Thymus (tissue), 11 donors: ENCODE measurements at regions not wholly inside any gene's neighbourhood (a gene's known extent, or its start where the extent isn't known, plus 50 kb on each side); places are given as distances from the start of the nearest gene placed in this dataset.

Experiments used
- DNase-seq, 9 donors: peaks; one replicate each; pipeline ENCODE4 v3.0.0-alpha.2; 2013; ENCODE audit warnings: low spot score in 9 of 9, low read depth in 6 of 9, missing footprints in 1 of 9
- H3K27ac ChIP-seq, 2 donors: one replicate each; pipeline ENCODE4 v1.5.1; 2013; ENCODE audit warnings: control low read depth in 1 of 2, low read depth in 1 of 2, low read length in 1 of 2, mild to moderate bottlenecking in 1 of 2, moderate library complexity in 1 of 2
- H3K27me3 ChIP-seq, 2 donors: one replicate each; pipeline ENCODE4 v1.5.1; 2013; ENCODE audit warnings: low read length in 1 of 2; ENCODE audit not compliant: control insufficient read depth in 2 of 2, insufficient read depth in 1 of 2
- H3K36me3 ChIP-seq, 2 donors: one replicate each; pipeline ENCODE4 v1.5.1; 2013; ENCODE audit warnings: low read length in 1 of 2, mild to moderate bottlenecking in 1 of 2, moderate library complexity in 1 of 2; ENCODE audit not compliant: control insufficient read depth in 2 of 2, insufficient read depth in 2 of 2
- H3K4me1 ChIP-seq, 2 donors: one replicate each; pipeline ENCODE4 v1.5.1; 2013; ENCODE audit warnings: low read length in 2 of 2; ENCODE audit not compliant: control insufficient read depth in 2 of 2, insufficient read depth in 2 of 2
- H3K4me3 ChIP-seq, 2 donors: one replicate each; pipeline ENCODE4 v1.5.1; 2013; ENCODE audit warnings: low read length in 2 of 2, control low read depth in 1 of 2, mild to moderate bottlenecking in 1 of 2
- H3K9me3 ChIP-seq, 2 donors: one replicate each; pipeline ENCODE4 v1.5.1; 2013; ENCODE audit warnings: low read length in 1 of 2, mild to moderate bottlenecking in 1 of 2; ENCODE audit not compliant: control insufficient read depth in 2 of 2, insufficient read depth in 1 of 2
- WGBS: extraction: QIAGEN DNeasy Blood & Tissue Kit; methylation state at CpG from one replicate; pipeline ENCODE4 v1.1.7; 2013; 5-methylcytosine and 5-hydroxymethylcytosine counted together
- donor health status: healthy.

- Histone ChIP-seq H3K9me3 (no peaks in the 10 kb centered on the region), H3K4me3 (no peak overlapping the region), H3K27me3 (no peaks in the 10 kb centered on the region), H3K27ac (no peak overlapping the region), H3K4me1 (peaks cover 0 to 4% of the 10 kb centered on the region in 2 donors), H3K36me3 (no peaks in the 10 kb centered on the region)
- DNase-seq, result no peak
- 93% methylated on average over 6 of the region's 6 CpGs for WGBS
These were observed 109.8 kb upstream of the MAN1A1 start for GRCh38 chr6:119459207-119459974.

- Histone ChIP-seq H3K4me3 (no peak overlapping the region), H3K4me1 (no peaks in the 10 kb centered on the region), H3K27ac (no peak overlapping the region), H3K9me3 (peaks cover 0 to 6% of the 10 kb centered on the region in 2 donors), H3K36me3 (no peaks in the 10 kb centered on the region), H3K27me3 (no peaks in the 10 kb centered on the region)
- DNase-seq, result no peak
- WGBS, result 65% methylated on average over 2 of the region's 2 CpGs
These were observed 105.2 kb upstream of the MAN1A1 start for GRCh38 chr6:119454714-119455113.

- no peak overlapping the region for H3K27ac ChIP-seq
- H3K36me3 ChIP-seq, result no peaks in the 10 kb centered on the region
- H3K4me3 ChIP-seq, result no peak overlapping the region
- H3K9me3 ChIP-seq, result peaks cover 0 to 6% of the 10 kb centered on the region in 2 donors
- H3K4me1 ChIP-seq, result peaks cover 0 to 2% of the 10 kb centered on the region in 2 donors
- no peaks in the 10 kb centered on the region for H3K27me3 ChIP-seq
- 79% methylated on average over 6 of the region's 6 CpGs for WGBS
- DNase-seq, result no peak
These were observed 104.0 kb upstream of the MAN1A1 start for GRCh38 chr6:119453242-119454200.

GRCh38 chr6:119449331-119450156 lies 100.0 kb upstream of the MAN1A1 start:
- no peaks in the 10 kb centered on the region for H3K36me3 ChIP-seq
- peaks cover 0 to 6% of the 10 kb centered on the region in 2 donors for H3K9me3 ChIP-seq
- WGBS, result 65% methylated on average over 6 of the region's 6 CpGs
- no peaks in the 10 kb centered on the region for H3K27me3 ChIP-seq
- H3K4me3 ChIP-seq, result no peak overlapping the region
- no peak overlapping the region for H3K27ac ChIP-seq
- DNase-seq, result no peak
- peaks cover 0 to 8% of the 10 kb centered on the region in 2 donors for H3K4me1 ChIP-seq

- WGBS, result 96% methylated on average over 3 of the region's 3 CpGs
- Histone ChIP-seq H3K36me3 (no peaks in the 10 kb centered on the region), H3K9me3 (peaks cover 0 to 4% of the 10 kb centered on the region in 2 donors), H3K4me3 (no peak overlapping the region), H3K4me1 (peaks cover 3 to 21% of the 10 kb centered on the region in 2 donors), H3K27me3 (no peaks in the 10 kb centered on the region), H3K27ac (no peak overlapping the region)
- DNase-seq, result no peak
These were observed 98.4 kb upstream of the MAN1A1 start for GRCh38 chr6:119447921-119448320.

- Histone ChIP-seq H3K9me3 (peaks cover 0 to 7% of the 10 kb centered on the region in 2 donors), H3K27ac (no peak overlapping the region), H3K27me3 (no peaks in the 10 kb centered on the region), H3K4me1 (peaks cover 6 to 29% of the 10 kb centered on the region in 2 donors), H3K4me3 (no peak overlapping the region), H3K36me3 (no peaks in the 10 kb centered on the region)
- no peak for DNase-seq
- 94% methylated on average over 2 of the region's 2 CpGs for WGBS
These were observed 97.0 kb upstream of the MAN1A1 start for GRCh38 chr6:119446609-119447008.

GRCh38 chr6:119446115-119446554 lies 96.6 kb upstream of the MAN1A1 start:
- DNase-seq, result no peak
- WGBS, result 99% methylated on average over 1 of the region's 1 CpG
- no peak overlapping the region for H3K27ac ChIP-seq
- H3K9me3 ChIP-seq, result peaks cover 0 to 10% of the 10 kb centered on the region in 2 donors
- no peak overlapping the region for H3K4me3 ChIP-seq
- peaks cover 6 to 29% of the 10 kb centered on the region in 2 donors for H3K4me1 ChIP-seq
- no peaks in the 10 kb centered on the region for H3K27me3 ChIP-seq
- no peaks in the 10 kb centered on the region for H3K36me3 ChIP-seq

GRCh38 chr6:119445666-119446065 lies 96.1 kb upstream of the MAN1A1 start:
- H3K36me3 ChIP-seq, result no peaks in the 10 kb centered on the region
- H3K4me1 ChIP-seq, result peaks cover 6 to 29% of the 10 kb centered on the region in 2 donors
- WGBS, result 99% methylated on average over 4 of the region's 4 CpGs
- no peak overlapping the region for H3K4me3 ChIP-seq
- H3K27ac ChIP-seq, result no peak overlapping the region
- H3K27me3 ChIP-seq, result no peaks in the 10 kb centered on the region
- peaks cover 0 to 14% of the 10 kb centered on the region in 2 donors for H3K9me3 ChIP-seq
- no peak for DNase-seq
